Neural progenitor cell (in vitro differentiated cells): ENCODE measurements at regions not wholly inside any gene's neighbourhood (a gene's known extent, or its start where the extent isn't known, plus 50 kb on each side); places are given as distances from the start of the nearest gene placed in this dataset.
A peak's percentile ranks its signal among the peaks of the same experiment; 100 is the strongest.
"Not testable (repeated sequence)": the region's sequence is repeated elsewhere in the genome, so short reads cannot be mapped to it uniquely, and the experiment has no call there.

Experiments used
- DNase-seq: peaks from one replicate; pipeline ENCODE4 v3.0.0-alpha.2; 2016; ENCODE audit warnings: low spot score
- H2AFZ ChIP-seq: fragments of 200-600 bp; sonication (generic); replicated peaks from 2 replicates; pipeline ENCODE4 v1.6.1; 2016; ENCODE audit warnings: antibody characterized with exemption
- H3F3A ChIP-seq: fragments of 200-600 bp; sonication (generic); 2 replicates; pipeline ENCODE4 v1.6.1; 2016; ENCODE audit warnings: antibody characterized with exemption, low read depth
- H3K27ac ChIP-seq: fragments of 200-600 bp; sonication (generic); 2 replicates; pipeline ENCODE4 v1.5.1; 2016; ENCODE audit warnings: mild to moderate bottlenecking
- H3K27me3 ChIP-seq: fragments of 200-600 bp; sonication (generic); 2 replicates; pipeline ENCODE4 v1.6.1; 2016; ENCODE audit warnings: mild to moderate bottlenecking, moderate library complexity
- H3K36me3 ChIP-seq: fragments of 200-600 bp; sonication (generic); 2 replicates; pipeline ENCODE4 v1.5.1; 2016
- H3K4me1 ChIP-seq: fragments of 200-600 bp; sonication (generic); 2 replicates; pipeline ENCODE4 v1.6.1; 2016; ENCODE audit warnings: mixed run types
- H3K4me2 ChIP-seq: fragments of 200-600 bp; sonication (generic); 2 replicates; pipeline ENCODE4 v1.6.1; 2016
- H3K4me3 ChIP-seq: fragments of 200-600 bp; sonication (generic); 2 replicates; pipeline ENCODE4 v1.5.1; 2016
- H3K79me2 ChIP-seq: fragments of 200-600 bp; sonication (generic); 2 replicates; pipeline ENCODE4 v1.6.1; 2016; ENCODE audit warnings: low read depth
- H3K9ac ChIP-seq: fragments of 200-600 bp; sonication (generic); 2 replicates; pipeline ENCODE4 v1.6.1; 2016
- H3K9me3 ChIP-seq: fragments of 200-600 bp; sonication (generic); 2 replicates; pipeline ENCODE4 v1.5.1; 2016; ENCODE audit warnings: low read depth
- H4K20me1 ChIP-seq: fragments of 200-600 bp; sonication (generic); 2 replicates; pipeline ENCODE4 v1.6.1; 2016; ENCODE audit warnings: low read depth
- H3K27ac Mint-ChIP-seq: 3 replicates; pipeline ENCODE4 v1.8.0; 2021; ENCODE audit warnings: mixed read lengths
- H3K27me3 Mint-ChIP-seq: 2 replicates; pipeline ENCODE4 v1.8.0; 2022; ENCODE audit warnings: low read depth, mild to moderate bottlenecking, inconsistent platforms, moderate library complexity, mixed read lengths; ENCODE audit not compliant: insufficient read depth
- H3K36me3 Mint-ChIP-seq: 3 replicates; pipeline ENCODE4 v1.8.0; 2021; ENCODE audit warnings: mixed read lengths
- H3K4me1 Mint-ChIP-seq: 3 replicates; pipeline ENCODE4 v1.8.0; 2021; ENCODE audit warnings: mixed read lengths
- H3K4me3 Mint-ChIP-seq: 3 replicates; pipeline ENCODE4 v1.8.0; 2021; ENCODE audit warnings: mild to moderate bottlenecking, moderate library complexity, mixed read lengths
- H3K9me3 Mint-ChIP-seq: 3 replicates; pipeline ENCODE4 v1.8.0; 2020; ENCODE audit warnings: mixed read lengths
- CTCF ChIP-seq: fragments of 200-600 bp; sonication (generic); IDR thresholded peaks from 2 replicates; pipeline ENCODE4 v1.5.1; 2017; ENCODE audit warnings: antibody characterized with exemption, mild to moderate bottlenecking
- EZH2 ChIP-seq: fragments of 200-600 bp; sonication (generic); IDR thresholded peaks from 2 replicates; pipeline ENCODE4 v1.6.1; 2017; ENCODE audit warnings: antibody characterized with exemption, mild to moderate bottlenecking, moderate library complexity
- EZH2phosphoT487 ChIP-seq: fragments of 200-600 bp; sonication (generic); IDR thresholded peaks from 2 replicates; pipeline ENCODE4 v1.6.1; 2017; ENCODE audit warnings: antibody characterized with exemption

GRCh38 chr12:33942172-33942571 lies 80.1 kb upstream of the ALG10 start:
- Histone ChIP-seq H3K4me3 (no peak overlapping the region), H4K20me1 (no peaks in the 10 kb centered on the region), H3K9ac (no peak overlapping the region), H3K79me2 (no peaks in the 10 kb centered on the region), H3K4me2 (no peak overlapping the region), H3K27ac (no peak overlapping the region), H3K9me3 (no peaks in the 10 kb centered on the region), H3K4me1 (no peaks in the 10 kb centered on the region), H3K27me3 (no peaks in the 10 kb centered on the region), H3F3A (no peaks in the 10 kb centered on the region), H2AFZ (no peak overlapping the region), H3K36me3 (no peaks in the 10 kb centered on the region)
- no peaks in the 10 kb centered on the region for H3K9me3 Mint-ChIP-seq
- TF ChIP-seq EZH2: no peak
- peak; percentile 39 for TF ChIP-seq CTCF
- H3K27me3 Mint-ChIP-seq: no peaks in the 10 kb centered on the region
- H3K27ac Mint-ChIP-seq: no peak overlapping the region
- H3K4me3 Mint-ChIP-seq: no peak overlapping the region
- no peak for DNase-seq
- H3K36me3 Mint-ChIP-seq: no peaks in the 10 kb centered on the region
- no peaks in the 10 kb centered on the region for H3K4me1 Mint-ChIP-seq

GRCh38 chr12:33944703-33945437 lies 77.4 kb upstream of the ALG10 start:
- Histone ChIP-seq H3K9ac (no peak overlapping the region), H4K20me1 (no peaks in the 10 kb centered on the region), H2AFZ (no peak overlapping the region), H3K36me3 (no peaks in the 10 kb centered on the region), H3K27ac (no peak overlapping the region), H3K4me3 (no peak overlapping the region), H3K4me1 (no peaks in the 10 kb centered on the region), H3K4me2 (no peak overlapping the region), H3K9me3 (no peaks in the 10 kb centered on the region), H3K27me3 (no peaks in the 10 kb centered on the region), H3K79me2 (no peaks in the 10 kb centered on the region), H3F3A (no peaks in the 10 kb centered on the region)
- Mint-ChIP-seq H3K27ac (no peak overlapping the region), H3K36me3 (no peaks in the 10 kb centered on the region), H3K4me3 (no peak overlapping the region), H3K4me1 (no peaks in the 10 kb centered on the region), H3K27me3 (no peaks in the 10 kb centered on the region), H3K9me3 (peaks cover 6% of the 10 kb centered on the region)
- TF ChIP-seq EZH2phosphoT487 (no peak), CTCF (no peak), EZH2 (no peak)
- no peak for DNase-seq

- H3K27me3 ChIP-seq: no peaks in the 10 kb centered on the region
- H3K4me2 ChIP-seq: no peak overlapping the region
- Mint-ChIP-seq H3K27me3 (no peaks in the 10 kb centered on the region), H3K4me1 (no peaks in the 10 kb centered on the region), H3K4me3 (no peak overlapping the region), H3K27ac (no peak overlapping the region), H3K36me3 (no peaks in the 10 kb centered on the region), H3K9me3 (peaks cover 10% of the 10 kb centered on the region)
- no peaks in the 10 kb centered on the region for H4K20me1 ChIP-seq
- no peak overlapping the region for H2AFZ ChIP-seq
- no peaks in the 10 kb centered on the region for H3K79me2 ChIP-seq
- no peak overlapping the region for H3K4me3 ChIP-seq
- no peak overlapping the region for H3K9ac ChIP-seq
- H3K9me3 ChIP-seq: no peaks in the 10 kb centered on the region
- DNase-seq: no peak
- no peak overlapping the region for H3K27ac ChIP-seq
- no peaks in the 10 kb centered on the region for H3K36me3 ChIP-seq
- TF ChIP-seq EZH2: no peak
- TF ChIP-seq EZH2phosphoT487: no peak
- no peak for TF ChIP-seq CTCF
- no peaks in the 10 kb centered on the region for H3K4me1 ChIP-seq
- H3F3A ChIP-seq: no peaks in the 10 kb centered on the region
Observed at GRCh38 chr12:33945438-33945784, 76.9 kb upstream of the ALG10 start.

- not testable (repeated sequence) for H3K4me2 ChIP-seq
Observed at GRCh38 chr12:33966219-33966618, 56.1 kb upstream of the ALG10 start.

More at GRCh38 chr12:33966219-33966618, 56.1 kb upstream of the ALG10 start:
- H3K9me3 Mint-ChIP-seq, H3K27ac Mint-ChIP-seq, H3K27me3 Mint-ChIP-seq, H3K4me1 Mint-ChIP-seq, H4K20me1 ChIP-seq, H3K4me3 ChIP-seq, H3K79me2 ChIP-seq, DNase-seq, H3K27ac ChIP-seq, H3K36me3 ChIP-seq, H3K36me3 Mint-ChIP-seq, H3F3A ChIP-seq, H2AFZ ChIP-seq, H3K9ac ChIP-seq, H3K4me1 ChIP-seq, H3K27me3 ChIP-seq, H3K9me3 ChIP-seq, H3K4me3 Mint-ChIP-seq: not testable (repeated sequence)
